ENCODE measurements at regions not wholly inside any gene's neighbourhood (a gene's known extent, or its start where the extent isn't known, plus 50 kb on each side); places are given as distances from the start of the nearest gene placed in this dataset.

GRCh38 chr14:54346257-54346656 is 50.5 kb upstream of the CDKN3 start:
- H3K27ac Mint-ChIP-seq, result no peak overlapping the region

More at GRCh38 chr14:54346257-54346656, 50.5 kb upstream of the CDKN3 start:
- H3K9me3 Mint-ChIP-seq, result no peaks in the 10 kb centered on the region
- H3K27me3 Mint-ChIP-seq (ENCODE audit: low read depth), result no peaks in the 10 kb centered on the region
- no peaks in the 10 kb centered on the region for H3K36me3 Mint-ChIP-seq
- DNase-seq (ENCODE audit: low spot score in 2 of 2, unreplicated experiment in 2 of 2), result no peak
- no peak for TF ChIP-seq CTCF (IDR thresholded peaks at IDR 0.05; ENCODE audit: unreplicated experiment)
- H3K4me3 Mint-ChIP-seq, result no peak overlapping the region
- H3K4me1 Mint-ChIP-seq, result peaks cover 42% of the 10 kb centered on the region

Measured in mesothelial cell of epicardium (in vitro differentiated cells).